ENCODE measurements at regions not wholly inside any gene's neighbourhood (a gene's known extent, or its start where the extent isn't known, plus 50 kb on each side); places are given as distances from the start of the nearest gene placed in this dataset.

- Histone ChIP-seq H3K27me3 (no peaks in the 10 kb centered on the region), H3K4me1 (peaks cover 10 to 22% (median 11%) of the 10 kb centered on the region in 3 donors), H3K36me3 (no peaks in the 10 kb centered on the region), H3K4me3 (no peak overlapping the region), H3K27ac (no peak overlapping the region), H3K9me3 (no peaks in the 10 kb centered on the region)
- 78 to 89% methylated on average over 1 of the region's 1 CpG for WGBS, 2 donors (ENCODE audit: low coverage in 1 of 2)
- no peak for TF ChIP-seq POLR2AphosphoS5 (IDR thresholded peaks at IDR 0.05)
- no peak for TF ChIP-seq EP300 (IDR thresholded peaks at IDR 0.05)
- TF ChIP-seq CTCF (IDR thresholded peaks at IDR 0.05) = no peak
- TF ChIP-seq POLR2A (IDR thresholded peaks at IDR 0.05) = no peak
- ATAC-seq = no peak
Observed at GRCh38 chr2:64212346-64212745, 68.1 kb upstream of the PELI1 start.

GRCh38 chr2:64212801-64213321 lies 68.6 kb upstream of the PELI1 start:
- Histone ChIP-seq H3K4me1 (peaks cover 10 to 22% (median 11%) of the 10 kb centered on the region in 3 donors), H3K9me3 (no peaks in the 10 kb centered on the region), H3K27me3 (no peaks in the 10 kb centered on the region), H3K36me3 (no peaks in the 10 kb centered on the region), H3K4me3 (no peak overlapping the region), H3K27ac (peak overlapping the region in 1 of 4 donors; percentile 18)
- no peak for ATAC-seq
- TF ChIP-seq POLR2AphosphoS5 (IDR thresholded peaks at IDR 0.05) (peak; percentile 62), CTCF (IDR thresholded peaks at IDR 0.05) (no peak)
- 83 to 90% methylated on average over 2 to 3 of the region's 3 CpGs for WGBS, 2 donors (ENCODE audit: low coverage in 1 of 2)

- Histone ChIP-seq H3K36me3 (no peaks in the 10 kb centered on the region), H3K4me3 (no peak overlapping the region), H3K9me3 (no peaks in the 10 kb centered on the region), H3K27me3 (no peaks in the 10 kb centered on the region), H3K27ac (peak overlapping the region; percentile 16 to 67 (median 58)), H3K4me1 (peaks cover 10 to 22% (median 11%) of the 10 kb centered on the region in 3 donors)
- ATAC-seq = no peak
- TF ChIP-seq CTCF (IDR thresholded peaks at IDR 0.05) = peak in 1 of 4 experiments; percentile 7
- no peak for TF ChIP-seq POLR2AphosphoS5 (IDR thresholded peaks at IDR 0.05)
- no peak for TF ChIP-seq POLR2A (IDR thresholded peaks at IDR 0.05)
- TF ChIP-seq EP300 (IDR thresholded peaks at IDR 0.05) = no peak
- WGBS, 2 donors (ENCODE audit: low coverage in 1 of 2) = 71 to 88% methylated on average over 5 of the region's 5 CpGs
Observed at GRCh38 chr2:64213532-64214275, 69.5 kb upstream of the PELI1 start.

- H3K27me3 ChIP-seq = no peaks in the 10 kb centered on the region
- TF ChIP-seq EP300 (IDR thresholded peaks at IDR 0.05) (no peak), POLR2AphosphoS5 (IDR thresholded peaks at IDR 0.05) (no peak), POLR2A (IDR thresholded peaks at IDR 0.05) (no peak), CTCF (IDR thresholded peaks at IDR 0.05) (no peak)
- no peak overlapping the region for H3K4me3 ChIP-seq
- peak; percentile 84 for ATAC-seq
- H3K4me1 ChIP-seq = peaks cover 10 to 22% (median 11%) of the 10 kb centered on the region in 3 donors
- peak overlapping the region; percentile 16 to 67 (median 58) for H3K27ac ChIP-seq
- WGBS, 2 donors (ENCODE audit: low coverage in 1 of 2) = 30 to 42% methylated on average over 4 to 5 of the region's 5 CpGs
- no peaks in the 10 kb centered on the region for H3K36me3 ChIP-seq
- no peaks in the 10 kb centered on the region for H3K9me3 ChIP-seq
Observed at GRCh38 chr2:64214281-64215115, 70.3 kb upstream of the PELI1 start.

Measured in gastroesophageal sphincter (tissue), 4 donors.